HAP-1 (cell line): ENCODE measurements at regions not wholly inside any gene's neighbourhood (a gene's known extent, or its start where the extent isn't known, plus 50 kb on each side); places are given as distances from the start of the nearest gene placed in this dataset.
A peak's percentile ranks its signal among the peaks of the same experiment; 100 is the strongest.

ENCODE experiments used
- DNase-seq, 2 experiments: peaks; one replicate each; pipeline ENCODE4 v3.0.0-alpha.2; 2016 to 2020; ENCODE audit warnings: low spot score in 2 of 2
- H3K27me3 ChIP-seq: fragments of 250-450 bp; sonication (Bioruptor Pico); 2 replicates; pipeline ENCODE4 v1.5.1; 2020; ENCODE audit warnings: low read depth, mild to moderate bottlenecking, moderate library complexity
- H3K36me3 ChIP-seq: fragments of 250-450 bp; sonication (Bioruptor Pico); replicated peaks from 2 replicates; pipeline ENCODE4 v1.5.1; 2020; ENCODE audit warnings: mild to moderate bottlenecking
- H3K4me1 ChIP-seq: fragments of 250-450 bp; sonication (Bioruptor Pico); 2 replicates; pipeline ENCODE4 v1.5.1; 2020; ENCODE audit warnings: mild to moderate bottlenecking
- H3K4me3 ChIP-seq: fragments of 250-450 bp; sonication (Bioruptor Pico); 2 replicates; pipeline ENCODE4 v1.5.1; 2020; ENCODE audit warnings: mild to moderate bottlenecking, moderate library complexity
- H3K9me3 ChIP-seq: fragments of 250-450 bp; sonication (Bioruptor Pico); 2 replicates; pipeline ENCODE4 v1.5.1; 2020; ENCODE audit warnings: mild to moderate bottlenecking, moderate library complexity
- in situ Hi-C: fragments of 300-500 bp; cut with MboI; formaldehyde crosslinking; loops from 3 replicates; pipeline ENCODE4 v1.14.3; 2020; ENCODE audit warnings: low sequenced_read_pairs, inconsistent platforms, mixed read lengths

DNA sequence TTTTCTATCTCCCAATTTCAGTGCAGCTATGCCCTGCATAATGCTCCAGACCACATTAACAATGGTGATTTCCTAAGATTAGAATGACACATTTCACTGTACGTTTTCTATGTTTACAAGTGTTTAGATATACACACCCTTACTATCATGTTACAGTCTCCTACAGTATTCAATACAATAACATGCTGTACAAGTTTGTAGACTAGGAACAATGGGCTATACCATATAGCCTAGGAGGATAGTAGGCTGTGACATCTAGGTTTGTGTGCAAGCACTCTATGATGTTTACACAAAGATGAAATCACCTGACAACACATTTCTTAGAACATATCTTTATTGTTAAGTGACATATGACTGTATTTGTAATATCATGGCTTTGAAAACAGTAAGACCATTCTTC is 1435.6 kb upstream of the NUDT12 start:
- Histone ChIP-seq H3K36me3 (no peaks in the 10 kb centered on the region), H3K4me1 (no peaks in the 10 kb centered on the region; the same call in 1 of the 2 replicates), H3K4me3 (no peak overlapping the region), H3K27me3 (no peaks in the 10 kb centered on the region), H3K9me3 (no peaks in the 10 kb centered on the region; the same call in 1 of the 2 replicates)
- in situ Hi-C loops: no loop called here
- no peak for DNase-seq

DNA sequence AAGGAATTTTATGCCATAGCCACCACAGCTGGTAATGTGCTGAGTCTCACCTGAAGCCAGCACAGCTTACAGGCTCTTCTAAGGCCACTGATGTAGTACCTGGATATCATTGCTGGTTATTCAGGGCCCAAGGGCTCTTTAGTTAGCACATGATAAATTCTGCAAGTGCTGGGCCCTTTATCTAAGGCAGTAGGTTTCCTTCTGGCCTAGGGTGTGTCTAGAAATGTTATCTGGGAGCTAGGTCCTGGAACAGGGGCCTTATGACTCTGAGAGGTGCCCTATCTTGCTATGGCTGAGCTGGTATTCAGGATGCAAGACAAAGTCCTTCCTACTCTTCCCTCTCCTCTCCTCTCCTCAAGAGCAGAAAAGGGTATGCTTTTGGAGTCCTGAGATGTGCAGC is 1424.5 kb upstream of the NUDT12 start:
- no peaks in the 10 kb centered on the region for H3K36me3 ChIP-seq
- H3K27me3 ChIP-seq: no peaks in the 10 kb centered on the region
- no peak for DNase-seq
- H3K9me3 ChIP-seq: no peaks in the 10 kb centered on the region
- in situ Hi-C loops: no loop called here
- H3K4me3 ChIP-seq: no peak overlapping the region
- H3K4me1 ChIP-seq: no peaks in the 10 kb centered on the region

DNA sequence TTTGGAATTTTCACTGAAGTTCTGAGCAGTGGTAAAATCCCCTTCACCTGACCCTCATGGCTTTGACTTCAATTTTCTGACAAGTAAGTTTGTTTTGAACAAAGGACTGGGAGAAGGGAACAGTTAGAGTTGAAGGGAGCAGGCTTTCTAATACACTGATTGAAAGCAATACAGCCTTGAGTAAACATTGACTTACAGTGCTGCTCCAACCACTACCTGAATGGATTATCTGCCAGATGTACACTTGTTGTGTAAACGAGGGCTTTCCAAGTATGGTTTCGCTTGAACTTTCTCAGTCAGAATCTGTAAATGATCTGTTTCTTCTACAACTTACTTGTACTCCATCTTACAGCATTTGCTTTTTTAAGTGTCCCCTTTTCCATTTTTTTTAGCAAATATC is 1414.9 kb upstream of the NUDT12 start:
- H3K36me3 ChIP-seq: no peaks in the 10 kb centered on the region
- no peak for DNase-seq
- no peaks in the 10 kb centered on the region for H3K4me1 ChIP-seq
- H3K9me3 ChIP-seq: no peaks in the 10 kb centered on the region
- in situ Hi-C loops: no loop called here
- no peak overlapping the region for H3K4me3 ChIP-seq
- no peaks in the 10 kb centered on the region for H3K27me3 ChIP-seq

DNA sequence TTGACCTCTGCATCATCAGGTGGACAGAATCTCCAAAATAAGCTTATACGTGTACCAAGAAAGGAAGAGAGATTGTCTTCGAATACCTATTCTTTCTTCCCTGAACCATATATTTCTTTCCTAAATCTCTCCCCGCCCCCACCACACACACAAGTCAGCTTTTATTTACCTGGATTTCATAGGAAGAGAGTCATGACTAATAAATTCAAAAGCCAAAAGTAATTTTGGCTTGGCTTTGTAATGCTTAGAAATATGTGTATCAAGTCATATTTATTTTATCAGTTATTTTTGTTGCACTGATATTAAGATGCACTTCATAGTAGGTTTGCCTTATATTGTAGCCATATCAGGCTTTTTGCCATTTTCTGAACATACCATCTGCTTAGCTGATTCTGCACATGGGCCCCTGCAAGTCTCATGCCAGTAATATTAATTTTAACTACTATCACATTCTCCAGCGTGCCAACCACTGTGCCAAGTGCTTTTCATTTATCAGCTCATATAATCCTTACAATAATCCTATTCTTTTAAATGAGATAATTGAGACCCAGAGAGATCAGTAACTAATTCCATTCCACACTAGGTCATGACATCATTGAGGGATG is 1405.3 kb upstream of the NUDT12 start:
- in situ Hi-C loops: no loop called here
- H3K27me3 ChIP-seq: no peaks in the 10 kb centered on the region
- no peaks in the 10 kb centered on the region for H3K9me3 ChIP-seq
- DNase-seq: no peak
- H3K36me3 ChIP-seq: no peaks in the 10 kb centered on the region
- H3K4me1 ChIP-seq: no peaks in the 10 kb centered on the region
- H3K4me3 ChIP-seq: no peak overlapping the region

DNA sequence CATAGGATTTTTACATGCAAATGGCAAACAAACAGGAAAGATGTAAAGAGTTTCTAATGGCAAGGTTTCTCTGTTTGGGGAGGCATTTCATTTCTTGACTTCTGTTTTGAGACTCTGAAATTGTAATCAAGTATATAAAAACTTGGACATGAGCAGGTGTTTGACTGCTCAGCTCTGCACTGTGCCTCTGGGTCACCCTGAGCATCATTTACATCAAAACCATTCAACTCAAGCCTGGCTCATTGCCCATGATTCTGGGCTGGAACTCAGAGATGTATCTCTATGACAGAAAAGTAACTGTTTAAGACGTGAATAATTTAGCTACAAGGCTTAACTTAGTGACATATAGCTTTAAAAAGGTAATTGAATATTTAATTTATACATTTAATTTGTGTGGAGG is 1402.4 kb upstream of the NUDT12 start:
- in situ Hi-C loops: no loop called here
- H3K9me3 ChIP-seq: no peaks in the 10 kb centered on the region
- H3K27me3 ChIP-seq: no peaks in the 10 kb centered on the region
- no peak for DNase-seq
- H3K4me3 ChIP-seq: no peak overlapping the region
- H3K36me3 ChIP-seq: no peaks in the 10 kb centered on the region
- no peaks in the 10 kb centered on the region for H3K4me1 ChIP-seq

DNA sequence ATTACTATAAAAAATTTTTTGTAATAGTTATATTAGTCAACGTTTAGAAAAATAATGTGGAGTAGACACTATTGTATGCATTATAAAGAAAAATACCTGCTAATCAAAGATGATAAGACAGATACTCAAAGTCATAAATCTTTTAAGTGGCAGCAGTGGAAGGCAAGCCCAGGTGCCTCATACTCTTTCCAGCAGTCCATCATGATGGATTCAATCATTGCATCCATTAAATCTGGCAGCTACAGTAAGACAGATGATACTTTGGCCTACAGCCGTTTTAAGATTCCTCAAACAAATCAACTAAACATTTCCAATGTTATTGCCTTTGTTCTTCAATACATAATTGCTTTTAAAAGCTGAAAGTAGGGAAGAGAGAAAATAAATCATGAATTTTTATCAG is 1392.9 kb upstream of the NUDT12 start:
- in situ Hi-C loops: no loop called here
- H3K4me3 ChIP-seq: no peak overlapping the region
- no peaks in the 10 kb centered on the region for H3K36me3 ChIP-seq
- H3K9me3 ChIP-seq: no peaks in the 10 kb centered on the region
- no peak for DNase-seq
- H3K27me3 ChIP-seq: no peaks in the 10 kb centered on the region
- no peaks in the 10 kb centered on the region for H3K4me1 ChIP-seq

DNA sequence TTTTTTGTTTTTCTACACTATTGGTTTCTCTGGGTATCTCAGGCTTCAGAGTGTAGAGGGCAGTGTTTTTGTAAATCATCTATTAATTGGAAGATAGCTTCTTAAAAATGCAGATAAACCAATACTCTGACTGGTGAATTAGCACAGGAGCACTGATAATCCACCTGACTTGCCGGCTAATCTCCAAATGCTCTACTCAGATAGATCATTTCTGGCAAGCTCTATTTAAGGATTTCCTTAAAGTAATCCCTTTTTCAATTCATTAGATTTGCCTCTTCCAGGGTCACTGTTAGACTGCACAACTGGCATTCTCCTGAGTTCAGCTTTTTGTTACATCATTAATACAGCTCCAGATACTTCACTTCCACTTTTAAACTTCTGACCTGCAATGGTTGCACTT is 1390.3 kb upstream of the NUDT12 start:
- Histone ChIP-seq H3K27me3 (no peaks in the 10 kb centered on the region), H3K9me3 (no peaks in the 10 kb centered on the region), H3K36me3 (no peaks in the 10 kb centered on the region), H3K4me1 (no peaks in the 10 kb centered on the region), H3K4me3 (no peak overlapping the region)
- in situ Hi-C loops: no loop called here
- DNase-seq: no peak

DNA sequence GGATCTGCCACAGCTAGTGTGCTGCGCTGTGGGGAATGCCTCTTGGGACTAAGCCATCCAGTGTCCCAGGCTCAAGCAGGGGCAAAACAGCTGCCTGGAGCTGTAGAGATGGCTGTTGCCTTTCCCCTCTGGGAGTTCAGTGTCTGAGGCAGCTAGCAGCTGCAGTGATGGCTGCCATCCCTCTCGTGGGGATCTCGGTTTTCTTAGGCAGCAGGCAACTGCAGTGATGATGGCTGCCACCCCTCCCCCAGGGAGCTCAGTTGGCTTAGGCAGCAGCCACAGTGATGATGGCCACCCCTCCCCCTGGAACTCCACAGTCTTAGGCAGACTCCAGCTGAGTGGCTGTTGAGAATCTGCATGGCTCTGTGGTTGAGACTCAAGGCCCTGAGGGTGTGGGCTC is 1389.2 kb upstream of the NUDT12 start:
- H3K9me3 ChIP-seq: no peaks in the 10 kb centered on the region
- in situ Hi-C loops: no loop called here
- no peak for DNase-seq
- H3K27me3 ChIP-seq: no peaks in the 10 kb centered on the region
- H3K36me3 ChIP-seq: no peaks in the 10 kb centered on the region
- H3K4me1 ChIP-seq: no peaks in the 10 kb centered on the region
- H3K4me3 ChIP-seq: no peak overlapping the region

DNA sequence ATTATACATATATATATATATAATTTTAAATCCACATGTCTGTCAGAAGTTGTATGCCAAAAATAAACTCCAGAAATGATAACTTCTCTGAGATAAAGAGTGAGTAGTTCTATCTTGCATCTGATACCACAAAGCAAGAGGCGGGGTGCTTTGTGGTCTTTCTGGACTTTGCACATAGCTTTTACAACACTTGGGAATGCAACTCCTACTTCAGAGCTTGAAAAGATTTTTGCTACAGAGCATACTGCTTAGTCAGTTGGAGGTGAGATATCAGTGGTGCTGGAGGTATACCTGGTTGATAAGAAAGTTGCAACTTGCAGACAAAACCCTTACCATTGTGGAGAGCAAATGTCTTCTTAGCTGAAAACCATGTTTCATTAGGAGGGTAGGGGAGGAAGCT is 1384.5 kb upstream of the NUDT12 start:
- no peaks in the 10 kb centered on the region for H3K36me3 ChIP-seq
- no peaks in the 10 kb centered on the region for H3K4me1 ChIP-seq
- DNase-seq: no peak
- no peaks in the 10 kb centered on the region for H3K27me3 ChIP-seq
- no peaks in the 10 kb centered on the region for H3K9me3 ChIP-seq
- no peak overlapping the region for H3K4me3 ChIP-seq
- in situ Hi-C loops: no loop called here

DNA sequence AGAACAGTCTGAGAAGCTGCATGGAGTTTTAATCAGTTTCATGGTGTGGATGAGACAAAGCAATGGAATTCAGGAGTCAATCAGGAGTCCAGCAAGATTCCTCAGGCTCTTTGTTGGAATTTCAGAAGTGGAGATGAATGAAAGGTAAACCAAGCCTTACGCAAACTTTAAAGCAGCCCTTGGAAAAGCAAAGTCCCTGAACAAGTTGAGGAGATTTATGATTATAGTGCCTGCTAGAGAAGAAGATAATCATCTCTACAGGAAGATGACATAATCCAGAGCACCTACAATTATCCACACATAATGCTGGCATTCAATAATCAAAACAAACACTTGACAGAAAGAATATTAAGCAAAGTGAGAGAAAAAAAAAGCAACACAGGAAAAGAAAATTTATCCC is 1380.1 kb upstream of the NUDT12 start:
- Histone ChIP-seq H3K27me3 (no peaks in the 10 kb centered on the region), H3K4me1 (no peaks in the 10 kb centered on the region), H3K9me3 (no peaks in the 10 kb centered on the region), H3K36me3 (no peaks in the 10 kb centered on the region), H3K4me3 (no peak overlapping the region)
- in situ Hi-C loops: no loop called here
- no peak for DNase-seq

DNA sequence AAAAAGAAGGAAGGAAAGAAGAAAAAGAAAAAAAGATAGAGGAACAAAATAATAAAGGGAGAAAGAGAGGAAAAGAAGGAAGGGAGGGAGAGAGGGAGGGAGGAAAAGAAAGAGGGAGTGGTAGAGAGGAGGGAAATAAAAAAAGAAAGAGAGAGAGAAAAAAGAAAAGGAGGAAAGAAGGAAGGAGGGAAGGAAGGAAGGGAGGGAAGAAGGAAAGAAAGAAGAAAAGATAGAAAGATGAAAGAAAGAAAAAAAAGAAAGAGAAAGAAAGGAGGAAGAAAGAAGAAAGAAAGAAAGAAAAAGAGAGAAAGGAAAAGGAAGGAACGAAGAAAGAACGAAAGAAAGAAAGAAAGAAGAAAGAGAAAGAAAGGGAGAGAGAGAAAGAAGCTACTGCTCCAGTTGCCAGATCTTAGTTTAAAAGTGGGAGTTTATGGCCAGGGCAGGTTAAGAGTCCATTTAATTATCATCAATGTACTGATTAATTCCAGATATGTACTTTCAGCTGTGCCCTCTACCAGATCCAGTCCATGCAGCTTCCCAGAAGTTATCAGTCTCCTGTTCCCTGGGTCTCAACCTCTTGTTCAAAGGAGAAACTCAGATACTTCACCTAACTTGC is 1378.5 kb upstream of the NUDT12 start:
- in situ Hi-C loops: no loop called here
- H3K36me3 ChIP-seq: no peaks in the 10 kb centered on the region
- no peak overlapping the region for H3K4me3 ChIP-seq
- no peaks in the 10 kb centered on the region for H3K4me1 ChIP-seq
- DNase-seq: no peak
- no peaks in the 10 kb centered on the region for H3K9me3 ChIP-seq
- H3K27me3 ChIP-seq: no peaks in the 10 kb centered on the region

DNA sequence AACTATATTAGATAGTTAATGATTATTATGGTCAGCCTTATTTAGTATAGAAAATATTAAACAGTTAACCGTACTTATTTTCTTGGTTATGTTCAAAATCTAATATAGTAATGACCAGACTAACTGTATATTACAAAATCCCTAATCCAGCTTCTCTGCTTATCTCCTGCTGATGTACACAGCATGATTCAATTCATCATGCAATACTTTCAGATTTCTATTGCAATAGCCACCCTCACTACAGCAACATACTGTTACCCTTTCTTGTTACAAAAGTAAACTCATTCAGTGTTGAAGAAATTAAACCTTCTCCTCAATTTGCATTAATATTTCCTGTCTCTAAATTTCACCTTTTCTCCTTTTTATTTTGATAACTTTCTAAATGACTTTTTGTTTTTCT is 1375.0 kb upstream of the NUDT12 start:
- H3K9me3 ChIP-seq: no peaks in the 10 kb centered on the region
- DNase-seq: no peak
- H3K36me3 ChIP-seq: no peaks in the 10 kb centered on the region
- H3K4me1 ChIP-seq: peaks cover 19% of the 10 kb centered on the region
- no peak overlapping the region for H3K4me3 ChIP-seq
- in situ Hi-C loops: no loop called here
- no peaks in the 10 kb centered on the region for H3K27me3 ChIP-seq

DNA sequence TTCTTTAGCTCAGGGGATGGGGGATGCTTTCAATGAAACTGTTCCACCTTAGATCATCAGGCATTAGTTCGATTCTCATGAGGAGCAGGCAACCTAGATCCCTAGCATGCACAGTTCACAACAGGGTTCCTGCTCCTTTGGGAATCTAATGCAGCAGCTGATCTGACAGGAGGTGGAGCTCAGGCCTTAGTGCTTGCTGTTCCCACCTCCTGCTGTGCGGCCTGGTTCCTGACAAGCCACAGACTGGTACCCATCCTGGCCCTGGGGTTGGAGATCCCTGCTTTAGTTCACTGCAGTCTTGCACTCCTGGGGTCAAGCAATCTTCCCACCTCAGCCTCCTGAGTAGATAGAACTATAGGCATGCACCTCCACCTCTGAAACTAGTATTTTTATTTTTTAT is 1369.8 kb upstream of the NUDT12 start:
- in situ Hi-C loops: no loop called here
- peak in 1 of 2 experiments; percentile 43 for DNase-seq
- Histone ChIP-seq H3K27me3 (no peaks in the 10 kb centered on the region), H3K36me3 (no peaks in the 10 kb centered on the region), H3K9me3 (no peaks in the 10 kb centered on the region), H3K4me1 (peaks cover 21% of the 10 kb centered on the region), H3K4me3 (no peak overlapping the region)

DNA sequence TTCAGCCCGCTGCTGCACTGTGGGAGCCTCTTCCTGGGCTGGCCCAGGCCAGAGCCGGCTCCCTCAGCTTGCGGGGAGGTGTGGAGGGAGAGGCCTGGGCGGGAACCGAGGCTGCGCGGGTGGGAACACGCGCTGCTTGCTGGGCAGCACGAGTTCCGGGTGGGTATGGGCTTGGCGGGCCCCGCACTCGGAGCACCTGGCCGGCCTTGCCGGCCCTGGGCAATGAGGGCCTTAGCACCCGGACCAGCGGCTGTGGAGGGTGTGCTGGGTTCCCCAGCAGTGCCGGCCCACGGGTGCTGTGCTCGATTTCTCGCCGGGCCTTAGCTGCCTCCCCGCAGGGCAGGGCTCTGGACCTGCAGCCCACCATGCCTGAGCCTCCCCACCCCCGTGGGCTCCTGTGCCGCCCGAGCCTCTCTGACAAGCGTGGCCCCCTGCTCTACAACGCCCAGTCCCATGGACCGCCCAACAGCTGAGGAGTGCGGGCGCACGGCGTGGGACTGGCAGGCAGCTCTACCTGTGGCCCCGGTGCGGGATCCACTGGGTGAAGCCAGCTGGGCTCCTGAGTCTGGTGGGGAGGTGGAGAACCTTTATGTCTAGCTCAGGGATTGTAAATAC is 1366.4 kb upstream of the NUDT12 start:
- no peaks in the 10 kb centered on the region for H3K27me3 ChIP-seq
- in situ Hi-C loops: no loop called here
- no peak for DNase-seq
- no peaks in the 10 kb centered on the region for H3K36me3 ChIP-seq
- H3K4me3 ChIP-seq: no peak overlapping the region
- no peaks in the 10 kb centered on the region for H3K9me3 ChIP-seq
- peaks cover 16% of the 10 kb centered on the region for H3K4me1 ChIP-seq
